Effector memory CD4-positive, alpha-beta T cell (primary cell): ENCODE measurements at regions not wholly inside any gene's neighbourhood (a gene's known extent, or its start where the extent isn't known, plus 50 kb on each side); places are given as distances from the start of the nearest gene placed in this dataset.

Experiments
- DNase-seq, 3 donors: peaks; one replicate each; pipeline ENCODE4 v3.0.0-alpha.2; 2020
- H3K27ac ChIP-seq: 2 replicates; pipeline ENCODE4 v1.7.0; 2013; ENCODE audit warnings: mild to moderate bottlenecking, low read length, moderate library complexity; ENCODE audit not compliant: insufficient read depth, poor library complexity, severe bottlenecking
- H3K27me3 ChIP-seq: replicated peaks from 2 replicates; pipeline ENCODE4 v1.7.0; 2013; ENCODE audit warnings: mild to moderate bottlenecking, low read length; ENCODE audit not compliant: insufficient read depth, control insufficient read depth, poor library complexity, severe bottlenecking
- H3K36me3 ChIP-seq: 2 replicates; pipeline ENCODE4 v1.7.0; 2013; ENCODE audit warnings: mild to moderate bottlenecking, low read length, moderate library complexity; ENCODE audit not compliant: control insufficient read depth, insufficient read depth
- H3K4me1 ChIP-seq: 2 replicates; pipeline ENCODE4 v1.7.0; 2013; ENCODE audit warnings: low read length, mild to moderate bottlenecking; ENCODE audit not compliant: control insufficient read depth, insufficient read depth, poor library complexity, severe bottlenecking
- H3K4me3 ChIP-seq: 2 replicates; pipeline ENCODE4 v1.7.0; 2013; ENCODE audit warnings: low read length, low read depth, mild to moderate bottlenecking; ENCODE audit not compliant: insufficient read depth, poor library complexity, severe bottlenecking
- H3K9me3 ChIP-seq: 2 replicates; pipeline ENCODE4 v1.7.0; 2013; ENCODE audit warnings: mild to moderate bottlenecking, low read length, moderate library complexity; ENCODE audit not compliant: control insufficient read depth

DNA sequence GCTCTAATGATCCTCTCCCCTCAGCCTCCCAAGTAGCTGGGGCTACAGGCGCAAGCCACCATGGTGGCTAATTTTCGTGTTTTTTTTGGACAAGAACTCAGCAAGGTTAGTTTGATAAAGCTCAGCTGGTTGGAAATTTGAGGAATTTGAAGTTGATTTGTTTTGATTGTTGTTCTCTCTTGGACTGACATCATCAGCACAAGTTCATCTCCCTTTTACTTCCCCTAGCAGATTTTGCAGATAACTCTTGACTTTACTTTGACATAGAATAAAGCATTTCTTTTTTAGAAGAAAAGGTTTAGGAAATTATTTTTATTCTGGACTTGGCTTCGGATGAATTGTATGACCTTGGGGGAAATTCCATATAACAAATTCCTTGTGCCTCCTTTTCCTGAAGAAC lies 74.9 kb upstream of the DLX2 start:
- Histone ChIP-seq H3K9me3 (no peaks in the 10 kb centered on the region), H3K4me1 (peaks cover 6% of the 10 kb centered on the region), H3K27me3 (no peaks in the 10 kb centered on the region), H3K36me3 (no peaks in the 10 kb centered on the region), H3K4me3 (no peak overlapping the region), H3K27ac (no peak overlapping the region)
- no peak for DNase-seq

DNA sequence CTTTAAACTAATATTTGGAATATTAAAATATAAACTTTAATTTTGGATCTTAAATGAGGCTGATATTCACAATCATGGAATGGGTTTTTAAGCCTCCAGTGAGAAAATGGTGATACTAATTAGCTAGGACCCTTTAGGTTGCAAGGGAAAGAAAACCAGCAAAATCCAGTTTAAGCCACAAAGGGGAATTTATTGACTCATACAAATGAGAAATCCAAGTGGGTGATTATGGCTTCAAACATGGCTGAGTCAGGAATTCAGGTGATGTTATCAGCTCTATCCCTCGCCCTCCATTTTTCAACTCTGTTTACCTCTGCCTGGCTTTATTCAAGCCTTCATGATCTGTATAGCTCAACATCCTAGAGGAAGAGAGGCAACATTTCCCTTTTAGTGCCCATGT lies 75.3 kb upstream of the DLX2 start:
- no peak for DNase-seq
- H3K36me3 ChIP-seq, result no peaks in the 10 kb centered on the region
- no peak overlapping the region for H3K4me3 ChIP-seq
- no peak overlapping the region for H3K27ac ChIP-seq
- H3K27me3 ChIP-seq, result no peaks in the 10 kb centered on the region
- H3K4me1 ChIP-seq, result peaks cover 6% of the 10 kb centered on the region
- no peaks in the 10 kb centered on the region for H3K9me3 ChIP-seq

DNA sequence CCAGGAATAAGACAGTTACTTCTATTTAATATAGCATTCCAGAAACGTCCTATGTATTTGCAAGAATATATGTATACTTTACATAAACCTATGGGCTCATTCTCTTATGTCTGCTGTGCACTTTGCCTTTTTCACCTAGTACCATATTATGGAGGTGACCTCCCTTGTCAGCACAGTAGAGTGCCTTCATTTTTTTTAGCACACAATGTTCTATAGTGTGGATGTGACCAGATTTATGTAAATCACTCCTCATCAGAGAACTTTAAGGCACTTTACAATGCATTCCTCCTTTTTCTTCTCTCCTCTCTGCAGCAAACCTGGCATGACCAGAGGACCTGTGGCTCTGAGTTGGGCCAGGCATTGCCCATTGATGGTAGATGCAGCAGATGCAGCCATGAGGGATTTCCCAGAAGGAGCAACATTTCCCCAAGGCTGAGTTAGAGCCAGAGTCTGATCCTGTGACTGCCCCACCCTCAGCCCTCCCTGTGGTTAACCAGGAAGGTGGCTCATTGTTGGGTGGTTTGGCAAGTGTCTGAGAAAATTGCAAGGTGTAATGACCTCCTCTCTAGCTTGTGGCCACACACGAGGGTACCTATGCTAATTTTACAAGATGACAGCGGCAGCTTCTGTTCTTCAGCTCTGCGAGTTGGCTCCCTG lies 76.5 kb upstream of the DLX2 start:
- no peaks in the 10 kb centered on the region for H3K27me3 ChIP-seq
- H3K4me3 ChIP-seq, result no peak overlapping the region
- no peak overlapping the region for H3K27ac ChIP-seq
- no peak for DNase-seq
- H3K36me3 ChIP-seq, result no peaks in the 10 kb centered on the region
- no peaks in the 10 kb centered on the region for H3K9me3 ChIP-seq
- H3K4me1 ChIP-seq, result peaks cover 6% of the 10 kb centered on the region

DNA sequence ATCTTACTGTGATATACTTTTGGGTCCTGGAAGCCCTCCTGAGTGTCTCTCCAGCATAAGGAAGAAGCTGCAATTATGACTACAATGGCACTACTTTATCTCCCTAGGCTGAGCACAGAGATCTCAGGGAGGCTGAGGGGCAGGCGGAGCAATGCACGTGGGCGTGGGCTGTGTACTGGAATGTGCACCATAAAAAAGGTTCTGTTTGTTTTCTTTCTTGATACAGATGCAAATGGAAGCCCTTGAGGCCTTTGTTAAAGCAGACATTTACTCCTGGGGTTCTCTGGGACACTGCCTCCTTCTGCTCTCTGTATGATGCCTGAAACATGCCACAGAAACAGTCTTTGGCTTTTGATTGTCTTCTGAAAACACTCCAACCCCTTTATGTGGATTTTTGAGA lies 79.1 kb upstream of the DLX2 start:
- H3K27ac ChIP-seq, result no peak overlapping the region
- no peaks in the 10 kb centered on the region for H3K27me3 ChIP-seq
- H3K4me3 ChIP-seq, result no peak overlapping the region

DNA sequence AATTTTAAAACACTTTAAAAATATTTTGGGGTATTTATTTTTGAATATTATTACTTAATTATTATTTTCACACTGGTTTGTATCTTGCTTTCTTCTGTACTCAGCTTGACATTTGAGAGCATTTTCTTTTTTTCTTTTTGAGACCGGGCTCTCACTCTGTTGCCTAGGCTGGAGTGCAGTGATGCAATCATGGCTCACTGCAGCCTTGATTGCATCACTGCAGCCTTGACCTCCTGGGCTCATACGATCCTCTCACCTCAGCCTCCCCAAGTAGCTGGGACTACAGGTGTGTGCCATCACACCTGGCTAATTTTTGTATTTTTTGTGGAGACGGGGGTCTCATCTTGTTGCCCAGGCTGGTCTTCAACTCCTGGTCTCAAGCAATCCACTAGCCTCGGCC lies 79.9 kb upstream of the DLX2 start:
- no peaks in the 10 kb centered on the region for H3K9me3 ChIP-seq
- DNase-seq, result no peak

More for the DNA sequence above, 79.1 kb upstream of the DLX2 start:
- peaks cover 6% of the 10 kb centered on the region for H3K4me1 ChIP-seq
- no peak for DNase-seq
- H3K9me3 ChIP-seq, result no peaks in the 10 kb centered on the region
- H3K36me3 ChIP-seq, result no peaks in the 10 kb centered on the region

DNA sequence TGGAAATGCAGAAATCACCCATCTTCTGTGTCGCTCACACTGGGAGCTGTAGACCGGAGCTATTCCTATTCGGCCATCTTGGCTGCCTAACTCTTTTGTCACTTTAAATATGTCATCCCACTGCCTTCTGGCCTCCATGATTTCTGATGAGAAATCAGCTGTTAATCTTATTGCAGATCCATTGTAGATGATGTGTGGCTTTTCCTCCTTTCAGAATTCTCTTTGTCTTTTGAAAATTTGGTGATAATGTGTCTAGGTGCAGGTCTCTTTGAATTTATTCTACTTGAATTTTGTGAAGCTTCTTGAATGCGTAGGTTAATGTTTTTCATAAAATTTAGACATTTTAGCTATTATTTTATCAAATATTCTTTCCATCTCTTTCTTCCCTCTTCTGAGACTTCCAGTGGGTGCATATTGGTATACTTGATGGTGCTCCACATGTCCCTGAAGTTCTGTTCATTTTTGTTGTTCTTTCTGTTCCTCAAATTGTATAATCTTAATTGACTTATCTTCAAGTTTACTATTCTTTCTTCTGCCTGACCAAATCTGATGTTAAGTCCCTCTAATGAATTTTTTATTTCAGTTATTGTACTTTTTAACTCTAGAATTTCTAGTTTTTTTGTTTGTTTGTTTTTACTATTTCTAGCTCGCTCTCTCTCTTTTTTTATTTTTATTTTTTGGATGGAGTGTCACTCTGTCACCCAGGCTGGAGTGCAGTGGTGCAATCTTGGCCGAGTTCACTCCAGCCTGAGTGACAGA lies 90.8 kb upstream of the DLX2 start:
- H3K36me3 ChIP-seq, result no peaks in the 10 kb centered on the region
- H3K27me3 ChIP-seq, result no peaks in the 10 kb centered on the region
- H3K27ac ChIP-seq, result no peak overlapping the region
- H3K4me1 ChIP-seq, result no peaks in the 10 kb centered on the region
- H3K4me3 ChIP-seq, result no peak overlapping the region
- no peak for DNase-seq
- peaks cover 4% of the 10 kb centered on the region for H3K9me3 ChIP-seq

More for the DNA sequence above, 79.9 kb upstream of the DLX2 start:
- Histone ChIP-seq H3K4me1 (peaks cover 6% of the 10 kb centered on the region), H3K4me3 (no peak overlapping the region), H3K27ac (no peak overlapping the region), H3K27me3 (no peaks in the 10 kb centered on the region), H3K36me3 (no peaks in the 10 kb centered on the region)

DNA sequence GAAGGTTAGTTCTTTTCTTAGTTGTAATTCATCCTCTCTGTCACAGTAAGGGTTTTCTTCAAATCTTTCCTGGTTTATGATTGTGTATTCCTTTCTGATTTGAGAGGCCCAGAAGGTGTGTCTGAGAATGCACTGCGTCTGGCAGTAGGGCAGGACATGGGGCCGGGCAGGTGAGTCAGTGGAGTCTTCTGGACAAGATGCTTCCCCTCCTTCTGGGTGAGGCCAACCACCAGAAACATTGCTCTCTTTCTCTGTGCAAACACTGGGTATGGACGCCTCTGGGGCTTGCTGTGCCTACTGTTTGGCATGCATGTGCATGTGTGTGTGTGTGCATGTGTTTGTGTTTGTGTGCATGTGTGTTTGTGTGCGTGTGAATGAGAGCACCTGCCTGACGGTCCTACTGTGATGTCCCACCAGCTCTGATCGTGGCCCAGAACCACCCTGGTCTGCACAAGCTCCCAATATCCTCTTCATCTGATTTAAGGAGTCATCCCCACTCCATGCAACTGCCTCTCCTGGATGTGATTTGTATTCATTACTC lies 93.2 kb upstream of the DLX2 start:
- Histone ChIP-seq H3K4me3 (no peak overlapping the region), H3K27me3 (no peaks in the 10 kb centered on the region), H3K36me3 (no peaks in the 10 kb centered on the region), H3K4me1 (no peaks in the 10 kb centered on the region), H3K27ac (no peak overlapping the region), H3K9me3 (peaks cover 4% of the 10 kb centered on the region)
- DNase-seq, result no peak

DNA sequence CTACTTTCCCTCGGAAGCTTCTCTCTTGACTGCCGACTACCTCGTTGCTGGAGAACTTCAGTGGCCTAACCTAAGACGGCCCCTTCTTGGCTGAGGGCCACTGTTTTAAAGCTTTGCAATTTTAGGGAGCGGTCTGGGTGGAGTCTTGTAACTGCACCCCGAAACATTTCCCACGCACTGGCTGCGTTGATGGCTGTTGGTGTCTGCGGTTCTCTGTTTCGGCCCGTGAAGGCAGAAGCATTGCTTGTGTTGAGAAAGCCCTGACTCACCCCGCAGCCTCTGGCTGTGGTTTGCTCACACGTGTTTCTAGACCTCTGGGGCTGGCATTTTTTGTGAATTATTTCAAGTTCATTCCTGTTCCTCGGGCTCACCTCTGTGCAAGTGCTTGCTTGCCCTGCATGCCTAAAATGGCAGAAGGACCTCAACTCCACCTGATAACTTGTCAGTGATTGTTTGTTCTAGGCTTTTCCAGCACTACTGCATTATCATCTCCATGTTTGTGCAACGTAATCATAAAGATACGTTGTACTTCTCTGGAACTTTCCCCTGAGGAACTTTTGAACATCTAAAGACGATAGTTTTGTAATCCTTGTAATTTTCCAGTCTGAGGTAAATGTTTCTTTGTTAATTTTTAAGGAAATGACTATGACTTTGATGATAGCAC lies 94.2 kb upstream of the DLX2 start:
- Histone ChIP-seq H3K4me1 (no peaks in the 10 kb centered on the region), H3K9me3 (peaks cover 4% of the 10 kb centered on the region), H3K27me3 (no peaks in the 10 kb centered on the region), H3K36me3 (no peaks in the 10 kb centered on the region), H3K27ac (no peak overlapping the region), H3K4me3 (no peak overlapping the region)
- no peak for DNase-seq

DNA sequence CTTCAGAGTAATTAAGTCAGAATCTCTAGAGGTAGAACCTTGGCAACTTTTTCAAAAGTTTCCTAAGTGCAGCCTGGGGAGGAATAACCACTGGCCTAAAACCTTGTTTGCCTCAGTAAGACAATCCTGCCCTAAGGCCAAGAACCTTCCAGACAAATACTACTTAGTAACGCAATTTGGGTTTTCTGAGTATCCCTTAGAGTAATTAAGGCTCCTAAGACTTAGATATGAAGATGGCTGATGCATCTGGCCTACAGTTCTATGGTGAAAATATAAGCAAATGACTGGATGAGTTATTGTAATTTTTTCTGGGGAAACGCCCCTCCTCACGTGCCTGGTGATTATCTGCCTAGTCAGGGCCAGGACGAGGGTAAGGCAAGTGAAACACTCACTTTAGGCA lies 95.7 kb upstream of the DLX2 start:
- H3K9me3 ChIP-seq, result peaks cover 4% of the 10 kb centered on the region
- no peak for DNase-seq
- no peak overlapping the region for H3K27ac ChIP-seq
- H3K27me3 ChIP-seq, result no peaks in the 10 kb centered on the region
- H3K4me1 ChIP-seq, result no peaks in the 10 kb centered on the region
- no peaks in the 10 kb centered on the region for H3K36me3 ChIP-seq
- no peak overlapping the region for H3K4me3 ChIP-seq

DNA sequence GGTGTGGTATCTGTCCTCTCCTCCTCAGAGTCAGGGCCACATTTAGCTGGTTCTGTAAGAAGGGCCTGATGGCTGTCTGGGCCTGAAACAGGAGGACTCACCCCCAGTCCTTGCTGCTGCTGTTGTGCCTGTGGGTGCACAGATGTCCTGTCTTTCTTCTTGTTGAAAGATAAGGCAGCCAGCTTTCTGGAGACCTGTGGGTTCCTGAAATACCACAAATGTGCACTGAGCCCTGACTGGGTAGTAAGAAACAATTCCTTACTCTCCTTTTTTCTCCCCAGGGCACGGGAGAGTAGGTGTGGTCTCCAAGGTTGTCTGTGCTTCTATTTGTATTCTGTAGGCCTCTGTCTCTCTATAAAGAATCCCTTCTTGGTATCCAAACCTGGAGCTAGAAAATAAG lies 96.2 kb upstream of the DLX2 start:
- no peaks in the 10 kb centered on the region for H3K27me3 ChIP-seq
- peaks cover 4% of the 10 kb centered on the region for H3K9me3 ChIP-seq
- no peaks in the 10 kb centered on the region for H3K4me1 ChIP-seq
- H3K27ac ChIP-seq, result no peak overlapping the region
- H3K4me3 ChIP-seq, result no peak overlapping the region
- DNase-seq, result no peak
- H3K36me3 ChIP-seq, result no peaks in the 10 kb centered on the region
